ENCODE measurements at regions not wholly inside any gene's neighbourhood (a gene's known extent, or its start where the extent isn't known, plus 50 kb on each side); places are given as distances from the start of the nearest gene placed in this dataset.
"Not testable (repeated sequence)": the region's sequence is repeated elsewhere in the genome, so short reads cannot be mapped to it uniquely, and the experiment has no call there.

DNA sequence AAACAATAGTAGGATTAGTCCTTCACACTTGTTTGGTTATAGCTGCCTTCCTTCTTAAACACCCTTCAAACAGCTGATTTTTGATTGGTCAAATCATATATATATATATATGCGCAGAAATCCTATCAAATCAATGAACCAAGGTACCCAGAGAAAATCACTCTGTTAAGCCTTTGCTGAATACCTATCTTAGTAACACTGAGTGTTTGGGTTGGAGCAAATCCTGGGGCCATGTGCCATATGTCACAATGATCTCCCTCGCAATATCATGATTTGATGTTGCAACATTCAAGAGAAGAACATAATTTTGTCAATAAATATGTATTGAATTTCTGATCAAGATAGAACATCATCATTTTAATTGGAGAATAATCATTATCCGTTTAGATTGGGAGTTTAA lies 795.6 kb downstream of the REEP3 start:
- DNase-seq (ENCODE audit: low read depth in 2 of 2): no peak

DNA sequence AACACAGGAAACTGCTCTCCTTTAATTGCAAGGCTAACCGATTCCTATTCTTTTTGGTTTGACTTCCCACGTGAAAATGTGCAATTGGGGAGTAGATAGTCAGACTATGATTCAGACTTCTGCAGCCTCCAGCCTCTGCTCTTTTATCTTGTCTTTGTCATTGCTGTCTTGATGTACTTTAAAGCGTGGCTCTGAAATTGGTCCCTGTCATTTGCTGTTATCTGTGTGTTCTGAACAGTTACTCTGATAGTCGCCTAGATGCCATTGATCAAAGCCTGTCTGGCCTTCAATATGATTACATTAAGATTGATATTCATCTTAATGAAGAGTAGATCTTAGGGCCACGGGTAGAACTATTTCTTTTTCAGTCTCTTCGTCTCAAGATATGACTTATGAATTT lies 799.2 kb downstream of the REEP3 start:
- DNase-seq (ENCODE audit: low read depth in 2 of 2): no peak

DNA sequence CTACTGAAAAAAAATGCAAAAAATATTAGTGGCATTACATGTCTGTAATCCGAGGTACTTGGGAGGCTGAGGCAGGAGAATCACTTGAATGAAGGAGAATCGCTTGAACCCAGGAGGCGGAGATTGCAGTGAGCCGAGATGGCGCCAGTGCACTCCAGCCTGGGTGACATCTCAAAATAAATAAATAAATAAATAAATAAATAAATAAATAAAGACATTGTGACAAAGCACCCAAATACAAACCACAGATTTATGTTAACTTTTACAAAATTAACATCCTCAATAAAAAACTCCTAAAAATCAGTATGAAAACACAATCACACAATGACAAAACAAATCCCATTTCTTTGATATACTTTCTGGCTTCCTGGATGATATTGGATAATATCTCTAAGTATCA lies 808.3 kb downstream of the REEP3 start:
- DNase-seq (ENCODE audit: low read depth in 2 of 2): no peak

DNA sequence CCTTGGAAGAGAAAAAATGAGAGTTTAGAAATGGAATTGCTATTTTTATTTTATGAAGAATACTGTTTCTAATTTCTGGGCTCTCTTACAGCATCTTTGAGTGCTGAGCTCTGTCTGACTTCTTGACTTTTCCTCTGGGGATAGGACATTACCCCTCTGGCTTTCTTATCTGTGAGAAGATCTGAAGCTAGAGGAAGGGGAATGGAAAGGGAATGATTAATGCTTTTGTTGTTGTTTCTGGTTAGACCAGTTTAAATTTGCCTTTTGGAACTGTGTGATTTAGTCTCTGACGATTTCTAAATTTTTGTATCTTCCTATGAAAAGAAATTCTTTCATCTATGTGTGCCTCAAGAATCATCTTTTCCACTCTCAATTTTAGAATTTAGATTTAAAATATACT lies 811.4 kb downstream of the REEP3 start:
- no peak for DNase-seq (ENCODE audit: low read depth in 2 of 2)

DNA sequence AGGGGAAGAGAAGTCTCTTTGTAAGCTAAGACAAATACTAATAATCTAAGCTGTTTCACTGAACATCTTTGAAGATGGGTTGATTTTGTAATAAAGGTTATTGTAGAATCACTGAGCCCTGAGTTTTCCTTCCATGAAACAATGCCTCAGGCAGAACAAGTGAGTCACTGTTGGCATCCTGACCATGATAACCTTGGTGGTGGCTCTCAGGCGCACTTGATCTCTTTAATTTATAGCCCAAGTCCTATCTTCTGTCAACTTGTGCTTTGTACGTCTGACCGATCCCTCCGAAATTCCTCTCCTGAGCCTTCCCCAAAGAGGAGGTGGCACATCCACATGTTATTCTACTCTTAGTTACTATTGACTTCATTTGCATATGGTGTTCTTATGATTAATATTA lies 812.9 kb downstream of the REEP3 start:
- no peak for DNase-seq (ENCODE audit: low read depth in 2 of 2)

DNA sequence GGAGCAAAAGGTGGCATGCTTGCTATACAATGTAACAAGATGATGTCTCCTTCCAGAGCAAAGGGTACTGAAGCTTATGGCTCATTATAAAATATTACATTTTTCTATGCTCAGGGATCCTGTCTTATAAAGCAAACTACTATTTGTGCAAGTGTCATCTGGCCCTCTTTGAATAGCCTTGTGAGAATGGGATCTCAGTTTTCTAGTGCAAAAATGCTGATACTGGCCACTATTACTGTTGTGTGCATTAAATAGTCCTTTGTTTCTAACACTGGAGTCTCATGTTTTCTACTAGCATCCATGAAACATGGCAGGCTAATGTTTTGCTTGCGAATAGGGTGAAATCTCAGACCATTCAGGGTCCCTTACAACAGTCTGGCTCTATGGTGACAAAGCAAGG lies 823.0 kb downstream of the REEP3 start:
- no peak for DNase-seq (ENCODE audit: low read depth in 2 of 2)

DNA sequence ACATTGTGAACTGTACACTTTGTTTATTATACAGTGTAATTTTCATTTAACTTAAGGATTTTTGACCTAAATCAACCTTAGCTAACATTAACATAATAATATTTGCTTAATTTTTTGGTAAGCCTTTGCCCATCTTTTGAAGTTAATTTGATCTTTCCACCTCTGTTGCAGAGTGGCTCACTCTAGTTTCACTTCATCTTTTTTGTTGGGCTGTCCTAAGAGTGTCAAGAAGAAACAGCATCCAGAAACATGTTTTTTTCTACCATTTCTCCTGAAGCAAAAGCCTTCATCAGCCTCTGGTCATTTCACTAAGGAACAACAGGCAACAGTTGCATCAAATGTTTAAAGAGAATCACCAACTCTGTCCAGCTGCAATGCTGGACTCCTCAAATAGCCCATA lies 824.7 kb downstream of the REEP3 start:
- no peak for DNase-seq (ENCODE audit: low read depth in 2 of 2)

DNA sequence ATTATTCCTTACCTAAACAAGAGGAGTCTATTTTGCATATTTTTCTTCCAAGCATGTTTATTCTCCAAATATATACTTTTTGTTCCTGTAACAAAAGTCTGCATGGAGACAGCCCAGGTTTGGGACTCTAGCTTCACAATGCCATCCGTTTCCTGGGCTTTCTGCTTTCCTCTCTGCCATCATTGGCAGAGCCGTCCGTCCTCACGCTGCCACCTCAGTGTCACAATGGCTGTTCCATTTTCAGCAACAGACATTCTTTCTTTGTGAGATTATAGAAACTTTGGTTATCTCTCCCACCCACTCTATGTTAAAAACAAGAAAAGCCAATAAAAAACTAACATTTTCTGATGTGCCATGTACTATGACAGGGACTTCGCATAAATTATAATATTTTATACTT lies 825.2 kb downstream of the REEP3 start:
- no peak for DNase-seq (ENCODE audit: low read depth in 2 of 2)

DNA sequence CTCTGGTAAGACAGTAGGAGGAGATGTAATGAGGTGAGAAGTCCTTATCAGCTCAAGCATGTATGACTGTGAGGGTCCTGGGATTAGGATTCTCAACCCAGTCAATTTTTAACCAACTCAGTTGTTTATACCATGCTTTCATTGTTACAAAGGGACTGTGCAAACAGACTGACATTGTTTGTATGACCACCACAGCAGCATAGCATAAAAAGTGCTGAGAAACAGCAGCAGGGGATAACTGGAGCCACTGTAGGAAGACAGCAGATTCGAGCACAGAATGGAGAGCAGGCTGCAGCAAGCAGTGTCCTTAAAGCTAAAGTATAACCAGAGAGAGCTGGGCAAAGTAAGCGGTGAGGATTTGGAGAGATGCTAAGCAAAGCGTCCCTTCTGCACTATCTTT lies 829.5 kb downstream of the REEP3 start:
- DNase-seq (ENCODE audit: low read depth in 2 of 2): no peak

DNA sequence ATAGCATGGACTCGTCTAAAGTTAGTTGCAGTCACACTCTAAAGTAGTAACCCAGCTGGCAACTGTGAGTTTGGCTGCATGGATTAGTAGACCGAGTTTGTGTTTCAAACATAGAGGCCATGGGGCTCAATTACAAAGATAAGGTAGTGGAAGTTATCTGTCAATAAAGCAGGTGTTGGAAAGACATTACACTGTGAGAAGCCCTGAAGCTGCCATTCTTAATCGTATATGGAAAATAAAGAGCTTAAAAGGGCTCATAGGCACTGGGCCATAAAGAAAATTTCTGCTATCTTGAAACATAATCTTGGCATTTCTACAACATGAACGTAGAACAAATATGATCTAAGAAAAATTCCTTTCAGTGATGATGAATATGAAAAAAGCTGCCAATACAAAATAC lies 837.7 kb downstream of the REEP3 start:
- no peak for DNase-seq (ENCODE audit: low read depth in 2 of 2)

DNA sequence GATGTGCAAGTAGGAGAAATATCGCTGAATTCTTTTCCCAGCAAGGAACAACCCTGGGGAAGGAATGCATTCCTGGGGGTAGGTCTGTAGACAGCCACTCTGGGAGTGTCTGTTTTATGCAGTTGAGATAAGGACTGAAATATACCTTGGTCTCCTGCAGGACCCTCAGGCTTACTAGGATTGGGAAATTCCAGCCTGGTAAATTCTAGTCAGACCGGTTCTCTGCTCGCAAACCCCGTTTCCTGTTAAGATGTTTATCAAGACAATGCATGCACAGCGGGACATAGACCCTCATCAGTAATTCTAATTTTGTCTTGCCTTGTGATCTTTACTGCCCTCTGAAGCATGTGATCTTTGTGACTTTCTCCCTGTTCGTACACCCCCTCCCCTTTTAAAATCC lies 839.0 kb downstream of the REEP3 start:
- DNase-seq (ENCODE audit: low read depth in 2 of 2): not testable (repeated sequence)

DNA sequence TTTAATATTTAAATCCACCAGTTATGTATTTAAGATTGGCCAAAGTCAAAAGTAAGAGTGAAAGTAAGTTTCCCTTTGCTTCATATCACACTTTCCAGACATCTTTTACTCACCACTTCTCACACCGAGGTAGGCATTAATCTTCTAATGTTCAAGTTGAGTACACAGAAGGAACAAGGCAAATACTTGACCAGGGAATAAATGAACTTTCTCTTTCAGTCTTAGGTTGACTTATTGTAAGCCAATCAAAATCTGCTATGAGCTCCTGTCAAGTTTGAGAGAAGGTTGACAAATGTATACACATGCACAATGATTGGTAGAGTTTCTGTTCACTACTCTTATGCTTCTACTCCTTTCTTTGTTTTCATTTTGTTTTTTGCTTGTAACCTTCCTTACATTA lies 842.5 kb downstream of the REEP3 start:
- no peak for DNase-seq (ENCODE audit: low read depth in 2 of 2)

DNA sequence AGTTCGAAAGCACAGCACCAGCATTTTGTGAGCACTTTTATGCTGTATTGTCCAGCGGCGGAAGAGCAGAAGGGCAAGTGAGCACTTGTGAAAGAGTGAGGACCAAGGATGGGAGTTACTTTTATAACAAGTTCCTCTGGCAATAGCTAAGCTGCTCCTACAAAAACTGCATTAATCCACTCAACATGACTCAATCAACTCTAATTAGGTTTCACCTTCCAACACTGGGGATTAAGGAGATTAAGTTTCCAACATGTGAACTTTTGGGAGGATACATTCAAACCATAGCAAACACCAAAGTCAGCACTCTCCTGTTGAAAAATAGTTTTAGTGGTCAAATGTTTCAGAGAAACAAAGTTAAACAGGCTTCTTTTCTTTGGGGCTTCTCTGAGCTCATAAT lies 844.5 kb downstream of the REEP3 start:
- DNase-seq (ENCODE audit: low read depth in 2 of 2): no peak

DNA sequence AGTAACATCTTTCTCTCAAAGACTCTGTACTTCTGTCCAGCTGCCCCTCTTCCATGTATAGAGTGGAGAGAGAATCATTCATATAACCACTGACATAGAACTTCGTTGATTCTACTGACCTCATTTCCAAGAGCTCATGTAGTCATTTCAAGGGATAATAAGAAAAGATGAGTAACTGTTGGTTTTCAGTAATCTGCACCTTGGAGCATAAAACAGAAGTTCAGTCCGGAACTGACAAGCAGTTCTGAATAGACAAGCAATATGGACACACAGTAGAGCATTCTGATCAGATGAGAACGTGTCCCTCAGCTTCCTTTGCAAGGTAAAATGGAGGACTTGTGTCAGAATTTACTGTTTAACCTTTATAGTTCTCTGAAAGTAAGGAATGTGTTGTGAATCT lies 847.1 kb downstream of the REEP3 start:
- no peak for DNase-seq (ENCODE audit: low read depth in 2 of 2)

DNA sequence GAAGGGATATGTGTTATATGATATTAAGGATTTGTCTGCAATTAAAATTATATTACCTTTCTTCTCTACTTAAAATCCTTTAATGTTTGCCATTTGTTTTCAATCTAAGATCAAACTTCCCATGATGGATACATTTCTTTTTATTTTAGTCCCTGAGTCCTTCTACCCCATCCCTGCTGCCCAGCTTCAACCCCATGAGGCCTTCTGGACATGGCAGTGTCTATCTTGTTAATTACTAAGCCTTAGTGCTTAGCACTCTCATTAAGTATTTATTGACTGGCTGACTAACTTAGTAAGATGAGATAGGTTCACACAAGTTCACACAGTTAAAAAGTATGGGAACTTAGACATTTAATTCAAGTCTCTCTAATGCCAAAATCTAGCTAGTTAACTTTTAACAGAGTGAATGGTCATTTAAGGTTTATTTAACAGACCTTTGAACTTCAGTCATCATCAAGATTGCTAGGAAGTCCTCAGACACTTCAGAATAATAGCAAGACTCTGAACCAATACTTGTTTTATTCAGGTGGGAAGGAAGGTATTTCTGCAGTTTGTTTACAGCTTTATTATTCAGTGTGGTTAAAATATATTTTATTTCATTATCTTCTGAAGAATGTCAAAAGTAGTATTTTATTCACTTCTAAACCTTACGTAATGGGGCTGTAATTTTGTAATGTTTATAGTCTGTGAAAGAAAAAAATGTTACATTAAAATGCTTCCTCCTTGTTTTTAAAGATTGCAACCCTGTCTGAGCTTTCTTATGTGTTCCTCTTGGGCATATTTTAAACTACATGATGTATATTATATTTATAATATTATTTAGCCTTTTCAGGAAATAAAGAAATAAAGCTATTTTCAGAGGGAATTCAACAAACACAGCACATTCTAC lies 848.9 kb downstream of the REEP3 start:
- no peak for DNase-seq (ENCODE audit: low read depth in 2 of 2)

DNA sequence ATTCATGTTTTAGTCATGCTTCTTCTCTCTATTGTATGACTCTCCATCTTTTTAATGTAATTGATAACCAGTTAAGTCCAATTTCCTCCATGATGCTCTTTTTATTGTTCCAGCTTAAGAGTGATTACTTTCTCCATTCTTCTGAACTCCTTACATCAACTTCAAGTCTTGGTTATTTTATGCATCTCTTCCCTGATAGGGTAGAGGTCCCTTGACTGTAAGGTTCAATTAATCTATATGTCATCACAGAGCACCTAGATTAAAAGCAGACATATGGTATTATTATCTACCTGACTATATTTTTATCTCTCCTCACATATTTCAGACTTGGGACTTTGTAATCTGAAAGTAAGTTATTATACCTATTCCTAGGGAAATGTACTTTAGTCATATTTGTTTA lies 853.1 kb downstream of the REEP3 start:
- no peak for DNase-seq (ENCODE audit: low read depth in 2 of 2)

DNA sequence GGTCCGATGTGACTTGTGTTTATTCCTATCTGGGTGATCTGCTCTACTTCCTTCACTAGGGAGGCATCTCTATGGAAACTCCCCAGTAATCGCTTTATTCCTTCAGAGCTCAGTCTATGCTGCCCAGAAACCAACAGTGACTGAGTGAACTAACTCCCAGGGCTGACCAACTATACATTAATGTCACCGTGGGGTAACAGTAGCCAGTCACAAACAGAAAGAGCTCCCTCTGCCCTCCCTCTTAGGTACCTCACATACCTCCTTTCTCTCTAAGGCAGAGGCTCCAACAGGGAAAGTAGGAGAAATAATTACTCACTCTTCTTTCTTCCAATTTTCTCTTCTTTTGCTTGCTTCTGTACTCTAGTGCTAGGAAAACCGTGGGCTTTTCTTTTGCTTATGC lies 855.0 kb downstream of the REEP3 start:
- no peak for DNase-seq (ENCODE audit: low read depth in 2 of 2)

DNA sequence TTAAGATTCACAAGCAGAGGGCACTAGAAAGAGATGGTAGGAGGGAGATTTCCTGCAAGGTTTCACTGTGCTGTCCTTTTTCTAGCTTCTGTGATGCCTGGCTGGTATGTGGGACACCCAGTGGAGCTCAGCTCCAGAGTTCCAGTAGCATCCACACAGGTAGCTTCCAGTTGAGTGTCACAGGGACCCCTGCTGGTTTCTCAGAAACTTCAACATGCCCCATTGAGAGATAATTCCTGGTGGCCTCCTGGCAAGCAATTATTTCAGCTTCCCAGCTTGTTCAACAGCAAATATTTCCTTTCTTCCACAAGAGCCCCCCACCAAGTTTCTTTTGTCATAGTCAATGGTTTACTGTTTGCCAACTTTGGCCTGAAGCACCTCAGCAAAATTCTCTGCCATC lies 858.7 kb downstream of the REEP3 start:
- DNase-seq (ENCODE audit: low read depth in 2 of 2): no peak

DNA sequence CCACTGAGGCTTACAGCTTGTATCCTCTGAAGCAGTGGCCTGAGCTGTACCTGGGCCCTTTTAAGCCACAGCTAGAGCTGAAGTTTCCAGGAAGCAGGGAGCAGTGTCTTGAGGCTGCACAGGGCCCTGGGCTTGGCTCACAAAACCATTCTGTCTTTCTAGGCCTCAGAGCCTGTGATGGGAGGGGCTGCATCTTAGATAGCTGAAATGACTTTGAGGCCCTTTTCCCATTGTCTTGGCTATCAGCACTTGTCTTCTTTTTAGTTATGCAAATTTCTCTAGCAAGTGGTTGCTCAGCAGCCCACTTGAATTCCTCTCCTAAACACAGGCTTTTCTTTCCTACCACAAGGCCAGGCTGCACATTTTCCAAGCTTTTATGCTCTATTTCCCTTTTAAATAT lies 864.2 kb downstream of the REEP3 start:
- DNase-seq (ENCODE audit: low read depth in 2 of 2): no peak

DNA sequence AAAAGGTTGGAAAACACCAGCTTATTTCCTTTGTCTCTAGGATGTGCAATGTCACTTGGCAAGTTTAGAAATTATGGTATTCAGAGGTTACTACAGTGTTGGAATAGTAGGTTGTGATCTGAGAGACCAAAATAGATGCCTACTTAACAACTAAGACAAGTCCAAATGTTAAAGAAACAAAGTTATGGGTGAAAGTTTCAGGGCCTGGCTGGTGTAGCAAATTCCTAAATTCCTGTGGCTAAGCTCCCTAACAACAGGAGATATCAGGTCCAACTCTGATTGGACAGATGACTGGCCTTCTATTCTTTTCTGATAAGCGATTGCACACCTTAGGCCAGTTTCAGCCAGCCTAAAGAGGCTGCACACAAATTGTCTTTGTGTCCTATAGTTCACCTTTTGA lies 873.5 kb downstream of the REEP3 start:
- no peak for DNase-seq (ENCODE audit: low read depth in 2 of 2)

DNA sequence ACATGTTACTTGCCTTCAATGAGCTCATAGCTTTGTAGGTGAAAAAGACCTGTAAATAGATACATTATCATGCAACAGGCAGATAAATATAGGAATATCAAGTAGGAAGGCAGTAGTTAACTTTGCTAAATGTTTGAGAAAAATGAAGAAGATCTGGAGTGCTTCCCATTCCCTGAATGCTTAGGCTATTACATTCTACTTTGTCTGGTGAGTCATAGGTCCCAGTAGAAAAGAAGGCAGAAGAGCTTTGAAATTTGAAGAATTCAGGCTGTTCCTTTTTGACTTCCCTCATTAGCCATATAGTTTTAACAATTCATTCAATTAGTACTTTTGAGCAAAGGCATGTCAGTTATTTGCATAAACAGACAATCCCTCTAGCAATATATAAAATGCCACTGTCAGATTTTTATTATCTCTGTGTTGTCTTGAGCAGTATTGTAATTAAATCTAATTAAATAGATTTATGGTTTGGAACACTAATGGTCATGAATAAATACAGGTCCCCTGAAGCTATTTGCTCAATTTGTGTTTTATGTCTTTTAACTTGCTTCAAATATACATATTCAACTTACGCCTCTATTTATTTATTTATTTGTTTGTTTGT lies 875.0 kb downstream of the REEP3 start:
- DNase-seq (ENCODE audit: low read depth in 2 of 2): no peak

DNA sequence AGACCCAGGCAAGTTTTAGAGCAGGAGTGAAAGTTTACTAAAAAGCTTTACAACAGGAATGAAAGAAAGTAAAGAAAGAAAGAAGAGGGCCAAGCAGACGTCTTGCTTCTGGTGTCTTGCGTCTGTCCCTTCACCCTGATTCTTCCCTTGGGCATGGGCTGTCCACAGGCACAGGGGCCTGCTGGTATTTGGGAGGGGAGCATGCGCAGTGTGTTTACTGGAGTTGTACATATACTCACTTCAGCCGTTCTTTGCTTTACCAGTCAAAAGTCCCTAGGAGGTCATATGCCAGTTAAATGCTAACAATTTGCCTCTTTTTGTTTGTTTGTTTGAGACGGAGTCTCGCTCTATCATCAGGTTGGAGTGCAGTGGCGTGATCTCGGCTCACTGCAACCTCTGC lies 875.9 kb downstream of the REEP3 start:
- no peak for DNase-seq (ENCODE audit: low read depth in 2 of 2)

DNA sequence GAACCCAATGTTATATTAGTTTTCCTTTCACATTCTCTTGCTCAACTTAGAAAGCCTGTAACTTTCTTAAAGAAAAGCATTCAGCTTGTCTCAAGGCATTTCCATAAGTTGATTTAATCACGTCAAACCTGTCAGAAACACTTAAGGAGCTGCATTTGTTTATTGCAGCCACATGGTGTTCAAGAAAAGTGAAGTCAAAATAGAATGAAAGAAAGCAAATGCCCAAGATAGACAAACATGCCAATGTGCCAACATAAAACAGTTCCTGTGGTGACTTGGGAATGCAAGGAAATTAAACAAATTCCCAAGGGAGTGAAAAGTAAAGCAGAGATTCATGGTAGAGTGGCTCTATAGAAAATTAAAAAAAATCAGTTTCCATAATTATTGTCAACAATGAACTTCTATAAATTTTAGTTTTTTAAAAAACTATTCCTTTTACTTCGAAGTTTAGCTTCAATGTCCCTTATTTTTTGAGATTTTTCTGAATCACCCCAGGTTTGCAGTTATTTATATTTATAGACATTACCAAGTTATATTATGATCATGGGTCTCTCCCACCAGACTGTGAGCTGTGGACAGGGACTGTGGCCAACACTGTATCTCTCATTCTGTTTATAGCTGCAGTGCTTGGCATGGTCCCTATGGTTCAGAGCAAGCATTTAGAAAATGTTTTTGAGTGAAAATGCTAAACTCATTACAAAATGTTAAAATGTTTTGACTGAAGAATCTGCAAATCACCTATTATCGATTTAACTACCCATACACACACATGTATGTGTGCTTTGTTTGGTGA lies 887.4 kb downstream of the REEP3 start:
- no peak for DNase-seq (ENCODE audit: low read depth in 2 of 2)

Measured in stimulated activated CD4-positive, alpha-beta T cell treated with anti-CD3 and anti-CD28 coated beads, Interleukin-1b, Interleukin-23, amount 100 ng/mL, for 1 hour (primary cell).